Fibroblast of skin of right biceps (primary cell): ENCODE measurements at regions not wholly inside any gene's neighbourhood (a gene's known extent, or its start where the extent isn't known, plus 50 kb on each side); places are given as distances from the start of the nearest gene placed in this dataset.
A peak's percentile ranks its signal among the peaks of the same experiment; 100 is the strongest.
"Not testable (repeated sequence)": the region's sequence is repeated elsewhere in the genome, so short reads cannot be mapped to it uniquely, and the experiment has no call there.

Experiments used
- DNase-seq: peaks from one replicate; pipeline ENCODE4 v3.0.0-alpha.2; 2013

GRCh38 chr1:172931340-172931739, 119.4 kb downstream of the TNFSF18 start:
- DNase-seq, result no peak

- no peak for DNase-seq
Observed at GRCh38 chr1:172931761-172932160, 119.0 kb downstream of the TNFSF18 start.

GRCh38 chr1:172932981-172933380, 117.8 kb downstream of the TNFSF18 start:
- DNase-seq, result no peak

GRCh38 chr1:172934417-172934762, 116.4 kb downstream of the TNFSF18 start:
- DNase-seq, result no peak

- peak; percentile 40 for DNase-seq
Observed at GRCh38 chr1:172935062-172935592, 115.6 kb downstream of the TNFSF18 start.

- DNase-seq, result no peak
Observed at GRCh38 chr1:172936088-172936645, 114.6 kb downstream of the TNFSF18 start.

- peak; percentile 70 for DNase-seq
Observed at GRCh38 chr1:172938681-172939080, 112.1 kb downstream of the TNFSF18 start.

GRCh38 chr1:172939475-172939874, 111.3 kb downstream of the TNFSF18 start:
- DNase-seq, result no peak

- peak; percentile 93 for DNase-seq
Observed at GRCh38 chr1:172940174-172940855, 110.4 kb downstream of the TNFSF18 start.

GRCh38 chr1:172941471-172941870, 109.3 kb downstream of the TNFSF18 start:
- DNase-seq, result no peak

- DNase-seq, result peak; percentile 46
Observed at GRCh38 chr1:172941945-172942344, 108.8 kb downstream of the TNFSF18 start.

- not testable (repeated sequence) for DNase-seq
Observed at GRCh38 chr1:172943138-172943537, 107.6 kb downstream of the TNFSF18 start.

GRCh38 chr1:172944931-172945330, 105.8 kb downstream of the TNFSF18 start:
- no peak for DNase-seq

GRCh38 chr1:172946814-172947507, 103.8 kb downstream of the TNFSF18 start:
- DNase-seq, result peak; percentile 67

GRCh38 chr1:172948457-172948856, 102.3 kb downstream of the TNFSF18 start:
- peak; percentile 93 for DNase-seq

- DNase-seq, result no peak
Observed at GRCh38 chr1:172949096-172949495, 101.6 kb downstream of the TNFSF18 start.

- no peak for DNase-seq
Observed at GRCh38 chr1:172950528-172950927, 100.2 kb downstream of the TNFSF18 start.

GRCh38 chr1:172951730-172952365, 98.9 kb downstream of the TNFSF18 start:
- DNase-seq, result no peak

GRCh38 chr1:172952516-172952915, 98.2 kb downstream of the TNFSF18 start:
- no peak for DNase-seq

- no peak for DNase-seq
Observed at GRCh38 chr1:172954476-172955150, 96.1 kb downstream of the TNFSF18 start.

- DNase-seq, result peak; percentile 95
Observed at GRCh38 chr1:172955161-172955815, 95.5 kb downstream of the TNFSF18 start.

GRCh38 chr1:172956871-172957270, 93.9 kb downstream of the TNFSF18 start:
- DNase-seq, result no peak
